HCT116 (cell line): ENCODE measurements at regions not wholly inside any gene's neighbourhood (a gene's known extent, or its start where the extent isn't known, plus 50 kb on each side); places are given as distances from the start of the nearest gene placed in this dataset.

ENCODE experiments used
- ATAC-seq: fragments of 200-7000 bp; cut with Tn5 transposase; 2 replicates; pipeline ENCODE4 v1.9.1; 2020; ENCODE audit warnings: mild to moderate bottlenecking, moderate library complexity
- BruUV-seq: library from RNA; stranded (reverse); fragments of 400-500 nt; replicated peaks from 2 replicates; lab custom pipeline; 2021; lab: Mats Ljungman, UMichigan
- CTCF ChIA-PET: fragments of 300-600 bp; sonication (Branson Sonifier 250); formaldehyde crosslinking; loops from one replicate; lab custom pipeline; 2021; ENCODE audit warnings: antibody characterized with exemption; lab: Charles Lee
- POLR2A ChIA-PET: fragments of 300-600, 350-600 bp; sonication (Branson Sonifier 250); formaldehyde crosslinking; loops from one replicate; lab custom pipeline; 2021; ENCODE audit warnings: antibody characterized with exemption; lab: Charles Lee
- RAD21 ChIA-PET, 2 experiments: fragments of 300-600 bp; sonication (Branson Sonifier 250); formaldehyde crosslinking; loops; one replicate each; lab custom pipeline; 2023; ENCODE audit warnings: low total read pairs in 2 of 2; ENCODE audit not compliant: uncharacterized antibody in 2 of 2, unreplicated experiment in 2 of 2, low non-redundant PET in 1 of 2; lab: Charles Lee
- DNase-seq: peaks from one replicate; pipeline ENCODE4 v3.0.0-alpha.2; 2010; ENCODE audit warnings: low read depth, low spot score
- H2AFZ ChIP-seq: fragments of 200-600 bp; shearing (Covaris generic), sonication (generic); 2 replicates; pipeline ENCODE4 v1.6.1; 2017; ENCODE audit warnings: low read depth, mixed run types, mixed read lengths, antibody characterized with exemption, low read length; ENCODE audit not compliant: poor library complexity, severe bottlenecking
- H3K27ac ChIP-seq: 2 replicates; pipeline ENCODE4 v1.5.1; 2012; ENCODE audit warnings: low read depth, low read length
- H3K27me3 ChIP-seq: fragments of 200-600 bp; sonication (generic); 2 replicates; pipeline ENCODE4 v1.6.1; 2016; ENCODE audit warnings: mixed run types, low read length, mixed read lengths; ENCODE audit not compliant: insufficient read depth
- H3K36me3 ChIP-seq, 2 experiments: fragments of 200-500 bp in 1 of 2; fragments of 200-600 bp in 1 of 2; sonication (Bioruptor generic) in 1 of 2; sonication (generic) in 1 of 2; 2 replicates each; pipeline versions ENCODE4 v1.5.1 to v1.6.1; 2014 to 2016; ENCODE audit warnings: low read length in 2 of 2, inconsistent platforms in 1 of 2, mixed read lengths in 1 of 2, mixed run types in 1 of 2; ENCODE audit not compliant: insufficient read depth in 2 of 2, control insufficient read depth in 1 of 2
- H3K4me1 ChIP-seq, 2 experiments: fragments of 200-600 bp in 1 of 2; sonication (generic) in 1 of 2; 2 replicates each; pipeline versions ENCODE4 v1.5.1 to v1.6.1; 2012 to 2017; ENCODE audit warnings: low read length in 2 of 2, inconsistent platforms in 1 of 2, mild to moderate bottlenecking in 1 of 2, mixed read lengths in 1 of 2, mixed run types in 1 of 2, moderate library complexity in 1 of 2; ENCODE audit not compliant: insufficient read depth in 2 of 2, control insufficient read depth in 1 of 2
- H3K4me2 ChIP-seq: fragments of 200-600 bp; sonication (generic); 2 replicates; pipeline ENCODE4 v1.6.1; 2017; ENCODE audit warnings: mixed run types, low read length, mixed read lengths
- H3K4me3 ChIP-seq, 2 experiments: fragments of 200-600 bp in 1 of 2; sonication (generic) in 1 of 2; replicated peaks in 1 of 2; 2 replicates each; pipeline ENCODE4 v1.5.1; 2011 to 2016; ENCODE audit warnings: low read length in 2 of 2, control low read depth in 1 of 2, low read depth in 1 of 2, mild to moderate bottlenecking in 1 of 2, mixed read lengths in 1 of 2, mixed run types in 1 of 2
- H3K79me2 ChIP-seq: fragments of 200-600 bp; sonication (generic); 2 replicates; pipeline ENCODE4 v1.6.1; 2017; ENCODE audit warnings: mild to moderate bottlenecking, mixed run types, low read length, moderate library complexity, mixed read lengths; ENCODE audit not compliant: insufficient read depth
- H3K9ac ChIP-seq: fragments of 200-600 bp; sonication (generic); 2 replicates; pipeline ENCODE4 v1.6.1; 2016; ENCODE audit warnings: low read length, mixed read lengths
- H3K9me2 ChIP-seq: fragments of 200-600 bp; sonication (generic), shearing (Covaris generic); 2 replicates; pipeline ENCODE4 v1.6.1; 2017; ENCODE audit warnings: mixed run types, mild to moderate bottlenecking, moderate library complexity; ENCODE audit not compliant: insufficient read depth
- H3K9me3 ChIP-seq, 2 experiments: fragments of 200-500 bp in 1 of 2; fragments of 200-600 bp in 1 of 2; sonication (Bioruptor generic) in 1 of 2; sonication (generic) in 1 of 2; 2 replicates each; pipeline ENCODE4 v1.6.1; 2014 to 2017; ENCODE audit warnings: low read length in 2 of 2, mixed read lengths in 2 of 2, inconsistent platforms in 1 of 2, low read depth in 1 of 2, mild to moderate bottlenecking in 1 of 2, mixed run types in 1 of 2, moderate library complexity in 1 of 2; ENCODE audit not compliant: control insufficient read depth in 1 of 2, insufficient read depth in 1 of 2
- H4K20me1 ChIP-seq: fragments of 200-600 bp; sonication (generic), shearing (Covaris generic); 2 replicates; pipeline ENCODE4 v1.6.1; 2017; ENCODE audit warnings: mixed run types, mild to moderate bottlenecking, moderate library complexity; ENCODE audit not compliant: insufficient read depth
- ATF3 ChIP-seq: IDR thresholded peaks from 2 replicates; pipeline ENCODE4 v1.6.1; 2012
- CBX3 ChIP-seq: IDR thresholded peaks from 2 replicates; pipeline ENCODE4 v1.6.1; 2012; ENCODE audit warnings: low read depth
- CEBPB ChIP-seq: IDR thresholded peaks from 2 replicates; pipeline ENCODE4 v1.6.1; 2012; ENCODE audit warnings: low read depth
- CTCF ChIP-seq, 3 experiments: fragments of 200-600 bp in 1 of 3; sonication (generic) in 1 of 3; IDR thresholded peaks in 2 of 3; conservative IDR thresholded peaks in 1 of 3; 2 replicates each; pipeline ENCODE4 v1.5.1; 2012 to 2017; ENCODE audit warnings: low read depth in 2 of 3, low read length in 2 of 3, antibody characterized with exemption in 1 of 3, borderline replicate concordance in 1 of 3, control low read depth in 1 of 3, mild to moderate bottlenecking in 1 of 3, mixed read lengths in 1 of 3, mixed run types in 1 of 3, moderate library complexity in 1 of 3; ENCODE audit not compliant: insufficient read depth in 1 of 3
- EGR1 ChIP-seq: IDR thresholded peaks from 2 replicates; pipeline ENCODE4 v1.6.1; 2012; ENCODE audit warnings: low read depth
- ELF1 ChIP-seq: IDR thresholded peaks from 2 replicates; pipeline ENCODE4 v1.6.1; 2012; ENCODE audit warnings: low read depth, borderline replicate concordance
- EZH2phosphoT487 ChIP-seq: fragments of 200-600 bp; IDR thresholded peaks from 2 replicates; pipeline ENCODE4 v1.6.1; 2018; ENCODE audit warnings: antibody characterized with exemption, borderline replicate concordance
- JUND ChIP-seq: IDR thresholded peaks from 2 replicates; pipeline ENCODE4 v1.6.1; 2012
- MAX ChIP-seq: IDR thresholded peaks from 2 replicates; pipeline ENCODE4 v1.6.1; 2012
- POLR2A ChIP-seq: IDR thresholded peaks from 2 replicates; pipeline ENCODE4 v1.7.0; 2011; ENCODE audit warnings: borderline replicate concordance; ENCODE audit not compliant: insufficient read depth, insufficient read length; ENCODE audit errors: extremely low read depth
- POLR2AphosphoS5 ChIP-seq: IDR thresholded peaks from 2 replicates; pipeline ENCODE4 v1.6.1; 2011; ENCODE audit warnings: mild to moderate bottlenecking, low read depth, low read length, moderate library complexity
- RAD21 ChIP-seq: IDR thresholded peaks from 2 replicates; pipeline ENCODE4 v1.6.1; 2012; ENCODE audit warnings: low read depth, mild to moderate bottlenecking
- REST ChIP-seq: IDR thresholded peaks from 2 replicates; pipeline ENCODE4 v1.6.1; 2012; ENCODE audit warnings: low read depth
- SIN3A ChIP-seq: IDR thresholded peaks from 2 replicates; pipeline ENCODE4 v1.6.1; 2012; ENCODE audit warnings: low read depth
- SP1 ChIP-seq: IDR thresholded peaks from 2 replicates; pipeline ENCODE4 v1.6.1; 2012; ENCODE audit warnings: low read depth
- SRF ChIP-seq: IDR thresholded peaks from 2 replicates; pipeline ENCODE4 v1.6.1; 2012; ENCODE audit warnings: low read depth
- TCF7L2 ChIP-seq: IDR thresholded peaks from 2 replicates; pipeline ENCODE4 v1.7.0; 2011; ENCODE audit warnings: borderline replicate concordance, inconsistent platforms; ENCODE audit not compliant: insufficient read depth, insufficient read length; ENCODE audit errors: extremely low read depth
- YY1 ChIP-seq: IDR thresholded peaks from 2 replicates; pipeline ENCODE4 v1.6.1; 2011; ENCODE audit warnings: low read length, low read depth, moderate library complexity, mild to moderate bottlenecking; ENCODE audit not compliant: insufficient replicate concordance; ENCODE audit errors: extremely low read depth
- ZFX ChIP-seq: fragments of 450-650 bp; IDR thresholded peaks from 2 replicates; pipeline ENCODE4 v1.6.1; 2017
- ZNF274 ChIP-seq: fragments of 200-500 bp; sonication (Bioruptor generic); IDR thresholded peaks from 2 replicates; pipeline ENCODE4 v1.6.1; 2014; ENCODE audit warnings: mild to moderate bottlenecking, low read depth, low read length, inconsistent platforms
- intact Hi-C: fragments of 100-400 bp; cut with micrococcal nuclease; formaldehyde crosslinking; loops from 2 replicates; pipeline ENCODE4 v1.10.0; 2022

- Histone ChIP-seq H3K36me3 (no peaks in the 10 kb centered on the region), H3K4me3 (no peak overlapping the region), H3K9me2 (no peaks in the 10 kb centered on the region), H4K20me1 (no peaks in the 10 kb centered on the region), H3K4me1 (no peaks in the 10 kb centered on the region), H2AFZ (no peak overlapping the region), H3K9me3 (no peaks in the 10 kb centered on the region), H3K27me3 (no peaks in the 10 kb centered on the region), H3K9ac (no peak overlapping the region), H3K79me2 (no peaks in the 10 kb centered on the region), H3K27ac (no peak overlapping the region), H3K4me2 (no peak overlapping the region)
- POLR2A ChIA-PET: no interaction called here
- no peak for TF ChIP-seq EGR1
- TF ChIP-seq POLR2AphosphoS5: no peak
- no peak for TF ChIP-seq YY1
- TF ChIP-seq RAD21: no peak
- TF ChIP-seq TCF7L2: no peak
- TF ChIP-seq JUND: no peak
- TF ChIP-seq CTCF (IDR thresholded peaks at IDR 0.05 in 2 of 3, conservative IDR thresholded peaks at IDR 0.05 in 1 of 3; ENCODE audit: borderline replicate concordance in 1 of 3, insufficient read depth in 1 of 3, low read depth in 2 of 3, low read length in 2 of 3): no peak
- TF ChIP-seq SIN3A: no peak
- TF ChIP-seq CBX3: no peak
- TF ChIP-seq SRF: no peak
- no peak for TF ChIP-seq EZH2phosphoT487
- no peak for TF ChIP-seq POLR2A
- TF ChIP-seq ATF3: no peak
- no peak for TF ChIP-seq MAX
- TF ChIP-seq ELF1: no peak
- no peak for TF ChIP-seq ZNF274
- TF ChIP-seq SP1: no peak
- no peak for TF ChIP-seq ZFX
- TF ChIP-seq CEBPB: no peak
- TF ChIP-seq REST: no peak
- no peak for ATAC-seq
- intact Hi-C loops: no loop called here
- BruUV-seq: no TSS peak
- CTCF ChIA-PET: no interaction called here
- RAD21 ChIA-PET: no interaction called here
- DNase-seq: no peak
These were observed 1048.6 kb upstream of the SEMA6A start for GRCh38 chr5:117623042-117623805.
